ENCODE measurements at regions not wholly inside any gene's neighbourhood (a gene's known extent, or its start where the extent isn't known, plus 50 kb on each side); places are given as distances from the start of the nearest gene placed in this dataset.

GRCh38 chr5:8824371-8824770, 721.5 kb downstream of the SEMA5A start:
- TF ChIP-seq POLR2A (IDR thresholded peaks at IDR 0.05; ENCODE audit: low read depth, low read length) (no peak), POLR2AphosphoS5 (IDR thresholded peaks at IDR 0.05; ENCODE audit: low read depth, low read length) (no peak), TAF1 (IDR thresholded peaks at IDR 0.05; ENCODE audit: borderline replicate concordance, low read depth, low read length) (no peak)
